ENCODE measurements at regions not wholly inside any gene's neighbourhood (a gene's known extent, or its start where the extent isn't known, plus 50 kb on each side); places are given as distances from the start of the nearest gene placed in this dataset.

- TF ChIP-seq NFRKB (IDR thresholded peaks at IDR 0.05): no peak
- TF ChIP-seq FOXM1 (IDR thresholded peaks at IDR 0.05; ENCODE audit: borderline replicate concordance): no peak
- TF ChIP-seq ZNF384 (IDR thresholded peaks at IDR 0.05): no peak
Observed at GRCh38 chr1:228852024-228852423, 116.7 kb downstream of the RHOU start.
